Vagina (tissue), 2 donors: ENCODE measurements at regions not wholly inside any gene's neighbourhood (a gene's known extent, or its start where the extent isn't known, plus 50 kb on each side); places are given as distances from the start of the nearest gene placed in this dataset.
A peak's percentile ranks its signal among the peaks of the same experiment; 100 is the strongest.

Experiments
- DNase-seq, 2 donors: peaks; one replicate each; pipeline ENCODE4 v3.0.0-alpha.2; 2017; ENCODE audit errors: extremely low spot score in 2 of 2
- H3K27ac ChIP-seq: fragments of 200-600 bp; sonication (generic); one replicate; pipeline ENCODE4 v1.5.1; 2019
- H3K27me3 ChIP-seq: fragments of 200-600 bp; sonication (generic); one replicate; pipeline ENCODE4 v1.5.1; 2019
- H3K36me3 ChIP-seq, 2 donors: fragments of 200-600 bp; sonication (generic); one replicate each; pipeline ENCODE4 v1.5.1; 2017 to 2019
- H3K4me1 ChIP-seq: fragments of 200-600 bp; sonication (generic); one replicate; pipeline ENCODE4 v1.5.1; 2019
- H3K4me3 ChIP-seq, 2 donors: fragments of 200-600 bp; sonication (generic); 1 replicate in 1 of 2; 2 replicates in 1 of 2; pipeline ENCODE4 v1.5.1; 2016 to 2019
- H3K9me3 ChIP-seq: fragments of 200-600 bp; sonication (generic); one replicate; pipeline ENCODE4 v1.5.1; 2019
- POLR2A ChIP-seq, 2 donors: fragments of 450-650 bp; IDR thresholded peaks; one replicate each; pipeline ENCODE4 v1.6.1; 2017; ENCODE audit warnings: antibody characterized with exemption in 2 of 2, mild to moderate bottlenecking in 2 of 2, moderate library complexity in 2 of 2
- POLR2AphosphoS5 ChIP-seq, 2 donors: sonication (generic); formaldehyde crosslinking; IDR thresholded peaks; one replicate each; pipeline ENCODE4 v1.9.0; 2017; ENCODE audit warnings: antibody characterized with exemption in 2 of 2, mild to moderate bottlenecking in 2 of 2, low read depth in 1 of 2; ENCODE audit not compliant: insufficient read depth in 1 of 2
- intact Hi-C: fragments of 100-400 bp; cut with DNase I; formaldehyde crosslinking; loops from one replicate; pipeline ENCODE4 v1.15.1; 2023
- TF ChIP-seq, protein P1 (sequence below), 3 experiments: fragments of 450-650 bp in 2 of 3; fragments of 200-600 bp in 1 of 3; sonication (generic) in 1 of 3; IDR thresholded peaks; one replicate each; pipeline ENCODE4 v1.5.1; 2017 to 2019; ENCODE audit warnings: antibody characterized with exemption in 3 of 3, mild to moderate bottlenecking in 2 of 3, moderate library complexity in 2 of 3

DNA sequence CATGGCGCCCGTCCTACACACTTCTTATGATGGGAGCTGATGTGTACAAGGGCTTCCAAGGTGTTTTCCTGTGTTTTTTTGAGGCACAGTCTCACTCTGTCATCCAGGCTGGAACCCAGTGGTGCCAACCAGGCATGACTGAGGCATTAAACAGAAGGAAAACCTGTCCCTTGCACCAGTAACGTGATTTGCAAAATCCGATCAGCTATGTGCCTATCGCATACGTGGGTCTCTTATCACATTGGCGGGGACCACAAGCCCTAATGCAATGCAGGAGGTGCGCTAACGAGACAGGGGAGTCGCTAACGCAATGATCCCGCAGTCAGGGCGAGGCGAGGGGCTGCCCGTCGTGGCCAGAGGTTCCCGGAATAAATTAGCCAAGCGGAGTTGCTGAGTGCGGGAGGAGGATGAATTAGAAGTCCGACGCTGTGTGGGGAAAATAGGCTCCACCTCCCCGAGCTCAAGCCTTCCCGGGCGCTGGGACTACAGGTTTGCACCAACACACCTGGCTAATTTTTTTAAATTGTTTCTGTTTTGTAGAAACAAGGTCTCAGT, 162.7 kb downstream of the SHOX start:
- peak in 1 of 2 donors; percentile 52 for DNase-seq
- H3K27me3 ChIP-seq: no peaks in the 10 kb centered on the region
- H3K9me3 ChIP-seq: no peaks in the 10 kb centered on the region
- intact Hi-C loops: no loop called here
- H3K27ac ChIP-seq: no peak overlapping the region
- no peaks in the 10 kb centered on the region for H3K36me3 ChIP-seq
- no peak for TF ChIP-seq POLR2A (IDR thresholded peaks at IDR 0.05)
- H3K4me3 ChIP-seq: no peak overlapping the region
- no peaks in the 10 kb centered on the region for H3K4me1 ChIP-seq

DNA sequence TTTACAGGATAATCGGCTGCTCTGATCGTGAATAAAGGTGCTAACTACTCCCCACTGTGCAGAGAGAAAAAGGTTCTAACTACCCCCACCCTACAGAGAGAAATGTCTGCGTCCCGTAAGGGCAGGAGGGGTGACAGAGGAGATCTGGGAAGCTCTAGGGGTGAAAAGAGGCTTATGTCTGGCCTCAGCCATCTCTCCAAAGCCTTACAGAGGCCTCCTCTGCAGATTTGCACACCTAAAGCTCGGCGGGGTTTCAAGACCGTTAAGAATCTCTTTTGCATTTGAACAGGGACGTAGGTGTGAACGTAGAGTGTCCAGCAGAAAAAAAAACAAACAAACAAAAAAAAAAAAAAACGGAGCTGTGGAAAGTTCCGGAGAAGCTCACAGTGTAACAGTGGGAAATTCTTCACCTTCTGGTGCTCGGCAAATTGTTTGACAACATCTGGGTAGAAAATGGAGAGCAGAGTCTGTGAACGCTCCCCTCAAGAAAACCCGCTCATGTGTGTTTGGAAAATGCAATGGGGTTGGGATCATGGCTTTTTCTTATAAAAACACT, 161.0 kb downstream of the SHOX start:
- H3K36me3 ChIP-seq: no peaks in the 10 kb centered on the region
- DNase-seq: peak in 1 of 2 donors; percentile 43
- no peak overlapping the region for H3K27ac ChIP-seq
- intact Hi-C loops: no loop called here
- H3K4me1 ChIP-seq: no peaks in the 10 kb centered on the region
- TF ChIP-seq POLR2AphosphoS5 (IDR thresholded peaks at IDR 0.05; ENCODE audit: insufficient read depth in 1 of 2, low read depth in 1 of 2) (no peak), POLR2A (IDR thresholded peaks at IDR 0.05) (no peak)
- TF ChIP-seq, protein P1, sequence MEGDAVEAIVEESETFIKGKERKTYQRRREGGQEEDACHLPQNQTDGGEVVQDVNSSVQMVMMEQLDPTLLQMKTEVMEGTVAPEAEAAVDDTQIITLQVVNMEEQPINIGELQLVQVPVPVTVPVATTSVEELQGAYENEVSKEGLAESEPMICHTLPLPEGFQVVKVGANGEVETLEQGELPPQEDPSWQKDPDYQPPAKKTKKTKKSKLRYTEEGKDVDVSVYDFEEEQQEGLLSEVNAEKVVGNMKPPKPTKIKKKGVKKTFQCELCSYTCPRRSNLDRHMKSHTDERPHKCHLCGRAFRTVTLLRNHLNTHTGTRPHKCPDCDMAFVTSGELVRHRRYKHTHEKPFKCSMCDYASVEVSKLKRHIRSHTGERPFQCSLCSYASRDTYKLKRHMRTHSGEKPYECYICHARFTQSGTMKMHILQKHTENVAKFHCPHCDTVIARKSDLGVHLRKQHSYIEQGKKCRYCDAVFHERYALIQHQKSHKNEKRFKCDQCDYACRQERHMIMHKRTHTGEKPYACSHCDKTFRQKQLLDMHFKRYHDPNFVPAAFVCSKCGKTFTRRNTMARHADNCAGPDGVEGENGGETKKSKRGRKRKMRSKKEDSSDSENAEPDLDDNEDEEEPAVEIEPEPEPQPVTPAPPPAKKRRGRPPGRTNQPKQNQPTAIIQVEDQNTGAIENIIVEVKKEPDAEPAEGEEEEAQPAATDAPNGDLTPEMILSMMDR (IDR thresholded peaks at IDR 0.05): no peak
- no peak overlapping the region for H3K4me3 ChIP-seq
- H3K27me3 ChIP-seq: no peaks in the 10 kb centered on the region
- H3K9me3 ChIP-seq: no peaks in the 10 kb centered on the region

DNA sequence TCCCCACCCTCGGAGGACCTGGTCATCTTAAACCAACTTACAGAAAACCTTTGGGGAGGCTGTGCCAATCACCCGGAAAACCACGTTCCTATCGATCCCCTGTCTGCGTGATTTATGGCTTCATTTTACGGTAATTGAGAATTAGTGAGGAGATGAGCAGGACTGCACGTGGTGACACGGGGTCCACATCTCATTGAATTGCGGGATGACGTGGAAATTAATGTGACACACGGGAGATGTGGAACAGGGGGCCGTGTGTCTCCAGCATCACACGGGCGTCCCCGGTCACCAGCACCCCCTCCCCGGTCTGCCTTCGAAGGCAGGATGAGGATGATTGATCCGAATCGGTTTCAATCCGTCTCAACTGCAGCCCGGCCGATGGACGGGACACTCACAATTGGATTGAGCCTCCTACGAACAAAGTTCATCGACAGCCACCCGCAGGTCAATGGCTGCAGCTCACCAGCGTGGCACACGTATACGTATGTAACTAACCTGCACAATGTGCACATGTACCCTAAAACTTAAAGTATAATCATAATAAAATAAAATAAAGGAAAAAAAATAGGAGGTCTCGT, 160.3 kb downstream of the SHOX start:
- DNase-seq: peak in 1 of 2 donors; percentile 9
- TF ChIP-seq, protein P1 (IDR thresholded peaks at IDR 0.05): no peak
- no peak for TF ChIP-seq POLR2AphosphoS5 (IDR thresholded peaks at IDR 0.05; ENCODE audit: insufficient read depth in 1 of 2, low read depth in 1 of 2)
- TF ChIP-seq POLR2A (IDR thresholded peaks at IDR 0.05): no peak
- intact Hi-C loops: no loop called here
- Histone ChIP-seq H3K27ac (no peak overlapping the region), H3K4me1 (no peaks in the 10 kb centered on the region), H3K27me3 (no peaks in the 10 kb centered on the region), H3K36me3 (no peaks in the 10 kb centered on the region), H3K4me3 (no peak overlapping the region), H3K9me3 (no peaks in the 10 kb centered on the region)

DNA sequence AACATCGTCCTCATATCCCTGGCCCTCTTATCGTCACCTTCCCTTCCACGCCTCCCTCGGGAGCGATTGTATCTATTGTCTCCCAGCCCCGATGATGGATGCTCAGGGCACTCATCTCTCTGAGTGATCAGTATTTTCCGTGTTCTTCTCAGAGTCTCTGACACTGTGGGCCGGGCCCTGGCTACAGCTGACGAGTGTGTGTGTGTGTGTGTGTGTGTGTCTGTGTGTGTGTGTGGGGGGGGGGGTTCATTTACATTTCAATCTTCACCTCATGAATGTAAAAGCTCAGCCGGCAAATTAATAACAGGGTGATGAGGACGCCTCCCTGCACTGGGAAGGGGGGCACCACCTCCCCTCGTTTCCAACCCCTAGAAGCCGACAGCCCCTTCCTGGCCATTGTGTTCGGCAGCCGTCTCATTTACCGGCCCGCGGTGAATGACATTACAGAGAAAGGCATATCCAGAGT, 159.5 kb downstream of the SHOX start:
- Histone ChIP-seq H3K4me1 (no peaks in the 10 kb centered on the region), H3K27me3 (no peaks in the 10 kb centered on the region), H3K9me3 (no peaks in the 10 kb centered on the region), H3K4me3 (no peak overlapping the region), H3K27ac (no peak overlapping the region), H3K36me3 (no peaks in the 10 kb centered on the region)
- intact Hi-C loops: no loop called here
- DNase-seq: peak in 1 of 2 donors; percentile 52
- no peak for TF ChIP-seq POLR2A (IDR thresholded peaks at IDR 0.05)
- TF ChIP-seq POLR2AphosphoS5 (IDR thresholded peaks at IDR 0.05; ENCODE audit: insufficient read depth in 1 of 2, low read depth in 1 of 2): no peak
- TF ChIP-seq, protein P1 (IDR thresholded peaks at IDR 0.05): no peak

DNA sequence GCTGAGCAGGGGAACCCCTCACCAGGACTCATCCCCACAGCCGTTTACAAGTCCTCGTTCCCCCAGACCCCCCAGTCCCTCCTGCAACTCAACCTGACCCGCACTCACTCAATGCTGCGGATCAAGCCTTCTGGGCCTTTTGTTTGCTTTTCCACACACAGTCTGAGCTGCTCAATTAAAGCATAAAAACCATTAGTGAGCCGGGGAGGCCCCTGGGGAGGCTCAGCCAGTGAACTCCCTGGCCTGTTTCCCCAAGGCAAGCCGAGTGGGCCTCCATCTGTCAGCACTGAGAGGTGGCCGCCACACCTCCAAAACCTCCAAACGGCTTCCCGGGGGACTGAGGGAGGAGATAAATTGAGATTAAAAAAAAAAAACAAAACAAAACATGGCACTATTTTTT, 158.5 kb downstream of the SHOX start:
- Histone ChIP-seq H3K4me1 (no peaks in the 10 kb centered on the region), H3K36me3 (no peaks in the 10 kb centered on the region), H3K27me3 (no peaks in the 10 kb centered on the region), H3K27ac (no peak overlapping the region), H3K9me3 (no peaks in the 10 kb centered on the region), H3K4me3 (no peak overlapping the region)
- intact Hi-C loops: no loop called here
- TF ChIP-seq, protein P1 (IDR thresholded peaks at IDR 0.05): no peak
- no peak for TF ChIP-seq POLR2AphosphoS5 (IDR thresholded peaks at IDR 0.05; ENCODE audit: insufficient read depth in 1 of 2, low read depth in 1 of 2)
- TF ChIP-seq POLR2A (IDR thresholded peaks at IDR 0.05): no peak
- peak in 1 of 2 donors; percentile 89 for DNase-seq
